GM04504 (cell line): ENCODE measurements at regions not wholly inside any gene's neighbourhood (a gene's known extent, or its start where the extent isn't known, plus 50 kb on each side); places are given as distances from the start of the nearest gene placed in this dataset.
"Not testable (repeated sequence)": the region's sequence is repeated elsewhere in the genome, so short reads cannot be mapped to it uniquely, and the experiment has no call there.

ENCODE experiments used
- DNase-seq: peaks from one replicate; pipeline ENCODE4 v3.0.0-alpha.2; 2012; ENCODE audit warnings: low read depth

DNA sequence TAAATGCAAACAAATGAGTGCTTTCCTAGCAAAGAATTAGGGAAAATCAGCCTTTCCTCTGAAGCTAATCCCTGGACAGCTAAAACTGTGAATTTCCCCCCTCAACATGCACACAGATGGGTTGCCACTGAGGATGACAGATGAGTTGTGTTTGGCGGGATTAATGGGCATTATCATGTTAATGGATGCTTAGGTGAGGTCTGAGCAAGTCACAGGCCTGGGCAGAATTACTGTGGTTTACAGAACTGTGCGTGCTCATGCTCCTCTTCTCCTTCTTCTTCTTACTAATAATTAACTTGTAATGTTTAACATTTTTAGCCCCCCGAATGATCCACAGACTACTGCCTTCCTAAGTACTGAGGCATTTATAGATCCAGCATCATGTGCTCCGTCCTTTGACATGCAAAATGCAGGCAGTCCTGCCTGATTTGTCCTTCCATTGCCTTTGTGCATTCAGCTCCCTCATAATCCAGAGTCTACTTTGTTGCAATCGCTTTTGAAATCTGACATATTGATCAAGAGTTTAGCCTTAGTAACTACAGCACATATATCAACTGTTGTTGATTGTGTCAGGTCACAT, 753.4 kb upstream of the MMS22L start:
- DNase-seq: no peak

DNA sequence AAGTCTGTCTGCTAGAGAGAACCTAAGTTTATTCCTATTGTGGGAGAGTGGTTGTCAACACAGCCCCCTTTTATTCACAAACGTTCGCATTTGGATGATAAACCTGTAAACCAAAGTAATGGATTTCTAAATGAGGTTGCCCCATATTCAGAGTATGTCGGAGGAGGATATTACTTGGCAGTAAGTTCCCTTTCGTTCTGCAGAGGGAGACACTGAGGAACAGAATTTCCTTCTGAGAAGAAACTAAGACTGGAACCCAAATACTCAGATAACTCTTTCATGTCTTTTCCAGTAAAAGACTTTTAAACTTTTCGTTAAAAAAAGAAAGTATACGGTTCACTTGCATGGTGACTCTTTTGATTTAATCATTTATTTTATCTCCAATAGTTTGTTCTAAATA, 754.6 kb upstream of the MMS22L start:
- DNase-seq: no peak

DNA sequence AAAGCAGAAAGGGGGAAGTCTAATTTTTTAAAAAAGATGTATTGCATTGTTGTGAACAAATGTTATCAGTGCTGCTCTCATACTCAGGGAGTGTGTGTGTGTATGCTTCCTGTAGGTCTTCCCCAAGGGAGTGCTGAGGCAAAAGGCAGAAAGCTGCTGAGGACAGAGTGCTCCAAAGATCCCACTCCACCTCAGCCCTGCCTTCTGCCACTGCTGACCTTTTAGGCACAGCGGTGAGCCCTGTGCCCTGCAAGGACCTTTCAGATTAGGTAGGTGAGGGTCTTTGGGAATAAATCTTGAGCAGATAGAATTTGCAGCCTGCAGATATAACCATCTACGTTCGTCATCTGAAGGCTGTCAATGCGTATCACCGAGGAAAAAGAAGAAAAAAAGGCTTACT, 756.4 kb upstream of the MMS22L start:
- no peak for DNase-seq

DNA sequence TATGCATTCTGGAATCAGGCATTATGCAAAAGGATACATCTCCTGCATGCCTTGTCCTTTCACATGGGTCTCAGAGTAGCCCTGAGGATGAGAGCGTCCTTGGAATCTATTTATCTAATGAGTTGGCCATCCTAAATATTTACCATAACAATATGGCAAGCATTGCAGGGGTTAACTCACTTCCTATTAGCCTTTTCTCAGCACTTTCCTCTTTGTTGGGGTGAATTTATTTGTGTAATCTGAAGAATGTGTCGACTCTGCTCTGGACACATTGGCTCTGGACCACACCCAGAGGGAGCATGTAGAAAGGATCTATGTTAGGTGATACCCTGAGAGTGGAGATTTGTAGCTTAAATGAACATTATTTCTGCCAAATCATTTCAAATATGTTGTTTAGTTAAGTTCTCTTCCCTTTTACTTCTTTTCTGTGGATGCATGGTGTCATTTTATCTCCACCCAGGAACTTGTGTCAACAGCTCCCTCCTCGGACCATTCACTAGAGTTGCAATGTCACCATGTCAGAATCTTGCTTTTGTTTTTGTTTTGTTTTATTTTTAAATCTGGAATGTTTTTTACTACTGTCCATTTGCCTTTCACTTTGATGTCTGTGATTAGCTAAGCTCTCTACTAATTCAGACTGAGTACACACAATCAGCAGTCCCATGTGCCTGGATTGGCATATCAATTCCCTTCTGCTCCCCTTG, 757.0 kb upstream of the MMS22L start:
- peak; percentile 5 for DNase-seq

DNA sequence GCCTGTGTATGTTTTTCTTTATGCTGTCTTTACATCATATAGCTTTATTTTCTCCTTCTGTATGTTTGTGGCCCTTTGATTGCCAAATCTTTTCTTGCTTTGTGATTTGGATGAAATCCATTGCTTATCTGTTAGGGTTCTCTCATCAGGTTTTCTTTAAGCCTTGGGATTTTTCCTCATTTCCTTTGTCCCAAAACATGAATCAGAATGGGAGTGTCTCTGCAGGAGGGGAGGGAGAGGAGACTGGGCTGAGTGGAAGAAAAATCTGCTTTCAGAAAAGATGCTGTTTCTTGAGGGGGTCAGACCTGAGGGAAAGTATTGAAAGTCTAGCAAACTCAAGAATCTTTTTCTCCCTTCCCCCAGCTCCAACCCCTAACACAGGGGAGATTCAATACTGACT, 758.0 kb upstream of the MMS22L start:
- no peak for DNase-seq

DNA sequence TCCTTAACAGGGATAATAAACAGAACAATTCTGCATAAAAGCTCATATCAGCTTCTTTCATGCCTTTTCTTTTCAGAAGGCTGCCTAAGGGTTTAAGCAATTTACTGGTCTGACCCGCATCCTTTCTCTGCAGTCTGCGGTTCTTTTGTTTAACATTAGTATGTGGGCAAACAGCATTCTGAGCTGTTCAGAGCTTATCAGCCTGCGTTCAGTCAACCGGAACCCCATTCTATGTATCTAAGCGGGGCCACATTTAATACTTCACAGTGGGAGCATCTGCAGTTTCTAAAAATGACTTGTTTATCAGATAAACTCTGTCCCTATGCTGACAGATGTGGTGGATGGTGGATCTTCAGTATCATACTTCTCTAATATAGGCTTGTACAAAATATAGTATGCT, 758.9 kb upstream of the MMS22L start:
- DNase-seq: no peak

DNA sequence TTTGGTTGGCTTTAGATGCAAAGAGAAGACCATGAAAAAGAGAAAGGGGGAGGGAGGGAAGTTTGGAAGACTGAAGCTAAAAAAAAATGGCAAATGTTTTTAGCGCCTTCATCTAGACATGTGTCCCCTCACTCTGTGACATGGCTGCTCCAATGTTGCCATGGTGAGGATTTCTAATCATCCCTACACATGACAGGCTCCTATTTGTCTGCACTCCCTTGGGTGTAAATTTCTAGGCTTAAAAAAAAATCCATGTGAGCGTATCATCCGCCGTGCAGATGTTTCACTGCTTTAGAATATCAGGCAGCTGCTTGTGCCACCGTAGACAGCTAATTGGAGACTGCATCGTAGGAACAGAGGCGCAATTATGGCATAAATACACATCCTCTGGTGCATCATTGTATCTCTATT, 761.1 kb upstream of the MMS22L start:
- no peak for DNase-seq

DNA sequence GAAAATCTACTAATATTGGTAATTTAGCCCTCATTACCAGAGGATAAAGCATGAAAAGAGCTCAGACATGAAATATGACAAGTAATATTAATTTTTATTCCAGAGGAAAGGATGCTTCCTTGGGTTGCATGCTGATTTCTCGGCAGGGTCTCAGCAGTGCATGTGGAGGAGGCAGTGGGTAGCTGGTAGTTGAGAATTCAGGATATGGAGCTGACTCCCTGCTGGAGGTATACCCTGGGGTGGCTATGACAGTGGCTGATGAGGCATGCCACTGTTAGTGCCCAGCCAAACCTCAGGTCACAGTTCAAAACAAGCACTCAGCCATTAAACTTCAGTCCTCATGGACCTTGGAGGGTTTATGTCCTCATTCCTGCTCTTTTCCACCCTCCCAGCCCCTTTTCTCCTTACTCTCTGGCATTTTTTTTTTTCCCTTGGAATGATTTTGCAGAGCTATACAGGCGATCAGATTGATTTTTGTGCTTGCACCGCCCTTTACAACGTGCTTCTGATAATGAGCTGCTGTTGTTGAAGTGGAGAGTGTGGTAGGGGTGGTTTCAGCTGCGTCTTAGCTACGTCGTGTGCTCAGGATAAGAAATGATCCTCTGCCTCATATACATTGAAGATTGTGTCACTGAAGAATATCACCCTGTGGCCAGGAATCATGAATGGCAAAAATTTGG, 761.9 kb upstream of the MMS22L start:
- no peak for DNase-seq

DNA sequence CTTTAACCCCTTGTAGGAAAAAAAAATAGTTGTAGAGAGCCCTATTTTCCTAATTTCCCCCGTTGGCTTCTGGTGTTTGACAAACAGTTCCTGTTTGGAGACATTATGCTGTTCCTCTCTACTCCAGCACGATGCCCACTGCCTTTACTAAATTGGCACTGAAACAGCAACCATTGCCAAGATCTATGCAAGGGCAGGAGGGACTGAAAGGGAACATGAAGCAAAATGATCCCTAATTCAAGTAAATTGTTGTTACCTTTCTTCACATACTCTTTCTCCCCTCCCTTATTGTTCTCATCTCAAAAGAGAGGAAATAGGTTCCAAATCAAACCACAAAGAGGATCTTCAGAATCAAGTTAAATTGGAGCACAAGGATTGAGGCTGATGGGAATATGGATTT, 764.1 kb upstream of the MMS22L start:
- DNase-seq: no peak

DNA sequence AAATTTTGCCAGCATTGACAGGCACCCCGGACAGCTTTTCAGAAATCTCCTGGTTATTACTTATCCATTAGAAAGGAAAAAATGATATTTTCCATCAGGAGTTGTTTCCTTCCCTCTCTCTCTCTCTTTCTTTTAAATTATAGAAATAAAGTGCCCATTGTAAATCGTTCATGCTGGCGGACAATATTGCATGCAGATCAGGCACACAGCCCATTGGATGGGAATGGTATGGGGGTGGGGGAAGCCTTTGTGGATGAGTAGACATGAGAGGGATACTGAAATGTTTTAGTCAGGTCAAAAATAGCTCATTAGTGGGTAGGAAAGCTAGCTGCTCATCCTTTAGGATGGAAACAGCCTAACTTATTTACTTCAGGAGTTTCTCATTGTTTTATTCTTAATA, 764.9 kb upstream of the MMS22L start:
- no peak for DNase-seq

DNA sequence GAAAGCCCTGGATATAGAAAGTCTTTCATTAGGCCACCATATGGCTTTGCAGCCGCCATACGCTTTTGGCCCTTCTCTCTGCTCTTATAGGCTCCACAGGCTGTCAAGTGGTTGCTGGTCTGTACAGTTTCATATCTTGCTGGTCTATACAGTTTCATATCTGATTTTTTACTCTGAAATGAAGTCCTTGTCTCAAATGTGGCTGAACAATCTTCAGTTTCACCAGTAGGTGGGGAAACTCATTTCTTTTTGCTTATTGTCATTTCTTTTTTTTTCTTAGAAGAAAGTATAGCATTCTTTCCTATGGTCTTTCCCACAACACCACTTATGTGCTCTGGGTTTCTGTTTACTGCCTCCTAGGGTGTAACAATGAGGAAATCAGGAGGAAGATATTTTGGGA, 771.4 kb upstream of the MMS22L start:
- DNase-seq: no peak

DNA sequence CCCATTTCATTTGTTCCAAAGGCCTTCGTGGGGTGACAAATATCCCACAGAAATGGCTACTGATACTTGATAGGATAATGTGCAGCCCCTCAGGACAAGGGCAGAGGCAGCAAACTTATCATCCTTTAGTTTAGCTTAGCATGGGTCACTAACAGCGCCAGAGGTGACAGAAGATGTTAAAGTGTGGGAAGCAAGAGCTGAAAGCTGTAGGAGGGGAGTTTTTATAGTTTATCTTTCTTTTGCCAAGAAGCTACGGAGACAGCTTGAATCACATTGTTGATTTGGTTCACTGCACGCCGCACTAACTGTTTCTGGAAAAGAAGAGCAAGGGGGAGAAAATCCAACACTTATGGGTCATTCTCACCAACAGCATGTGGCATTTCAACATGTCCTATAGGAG, 773.9 kb upstream of the MMS22L start:
- DNase-seq: no peak

DNA sequence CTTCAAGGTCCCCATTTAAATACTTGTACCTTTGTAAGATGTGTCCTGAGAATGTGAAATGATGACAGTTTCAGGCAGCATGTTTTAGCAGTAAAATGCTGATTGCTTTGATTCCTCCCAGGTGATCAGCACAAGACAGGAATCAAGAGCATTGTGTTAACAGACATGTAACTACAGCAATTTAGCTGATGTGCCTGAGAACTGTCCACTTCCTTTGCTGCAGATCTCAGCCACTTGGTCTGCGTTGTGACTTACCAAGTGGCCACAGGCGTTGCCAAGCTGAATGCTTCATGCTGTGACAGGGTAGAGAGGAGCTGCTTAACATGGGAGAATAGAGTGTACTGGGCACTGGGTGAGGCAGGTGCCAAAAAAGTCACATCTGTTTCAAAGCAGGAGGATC, 767.0 kb upstream of the POU3F2 start:
- DNase-seq: no peak

DNA sequence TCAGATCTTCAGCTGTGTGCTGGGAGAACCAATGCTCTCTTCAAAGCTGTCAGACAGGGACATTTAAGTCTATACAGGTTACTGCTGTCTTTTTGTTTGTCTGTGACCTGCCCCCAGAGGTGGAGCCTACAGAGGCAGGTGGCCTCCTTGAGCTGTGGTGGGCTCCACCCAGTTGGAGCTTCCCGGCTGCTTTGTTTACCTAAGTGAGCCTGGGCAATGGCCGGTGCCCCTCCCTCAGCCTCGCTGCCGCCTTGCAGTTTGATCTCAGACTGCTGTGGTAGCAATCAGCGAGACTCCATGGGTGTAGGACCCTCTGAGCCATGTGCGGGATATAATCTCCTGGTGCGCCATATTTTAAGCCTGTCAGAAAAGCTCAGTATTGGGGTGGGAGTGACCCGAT, 745.8 kb upstream of the POU3F2 start:
- not testable (repeated sequence) for DNase-seq

DNA sequence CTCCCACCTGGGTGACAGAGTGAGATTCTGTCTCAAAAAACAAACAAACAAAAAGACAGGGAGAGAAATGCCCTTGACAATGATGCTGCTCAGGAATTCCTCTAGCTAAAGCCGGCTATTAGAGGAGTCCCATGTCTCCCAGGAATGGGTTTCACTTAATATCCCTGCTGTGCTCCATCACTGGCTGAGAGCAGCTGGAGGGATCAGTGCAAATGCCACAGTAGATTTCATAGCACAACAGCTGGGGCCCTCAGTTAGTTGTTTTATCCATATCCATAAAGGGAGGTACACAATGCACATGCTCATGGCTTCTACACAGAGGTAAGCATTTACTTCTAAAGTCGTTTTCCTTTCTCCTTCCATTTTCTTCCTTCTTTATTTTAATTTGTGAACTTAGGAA, 742.0 kb upstream of the POU3F2 start:
- DNase-seq: no peak

DNA sequence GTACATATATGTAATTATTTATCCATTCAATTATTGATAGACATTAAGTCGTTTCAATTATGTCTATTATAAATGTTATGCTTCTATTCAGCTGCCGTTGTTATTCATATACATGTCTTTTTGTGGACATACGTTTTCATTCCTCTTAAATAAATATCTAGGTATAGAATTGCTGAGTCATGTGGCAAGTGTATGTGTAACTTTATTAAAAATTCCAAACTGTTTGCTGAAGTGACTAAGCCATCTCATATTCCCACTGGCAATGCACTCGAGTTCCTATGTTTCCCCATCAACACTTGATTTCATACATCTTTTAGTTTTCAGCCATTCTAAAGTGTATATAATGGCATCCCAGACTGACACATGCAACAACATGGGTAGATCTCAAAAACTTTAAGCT, 739.7 kb upstream of the POU3F2 start:
- no peak for DNase-seq

DNA sequence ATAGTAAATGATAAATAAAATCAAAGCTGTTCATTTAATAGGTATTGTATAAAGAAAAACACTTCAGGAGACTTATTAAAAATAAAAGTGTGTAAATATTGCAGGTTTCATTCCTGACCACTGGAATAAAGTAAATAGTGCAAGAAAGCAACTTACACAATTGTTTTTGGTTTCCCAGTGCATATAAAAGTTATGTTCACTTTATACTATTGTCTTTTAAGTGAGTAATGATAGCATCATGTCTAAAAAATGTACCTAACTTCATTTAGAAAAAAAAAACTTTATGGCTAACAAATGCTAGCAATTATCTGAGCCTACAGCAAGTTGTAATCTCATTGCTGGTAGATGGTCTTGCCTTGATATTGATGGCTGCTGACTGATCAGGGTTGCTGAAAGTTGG, 726.6 kb upstream of the POU3F2 start:
- DNase-seq: no peak

DNA sequence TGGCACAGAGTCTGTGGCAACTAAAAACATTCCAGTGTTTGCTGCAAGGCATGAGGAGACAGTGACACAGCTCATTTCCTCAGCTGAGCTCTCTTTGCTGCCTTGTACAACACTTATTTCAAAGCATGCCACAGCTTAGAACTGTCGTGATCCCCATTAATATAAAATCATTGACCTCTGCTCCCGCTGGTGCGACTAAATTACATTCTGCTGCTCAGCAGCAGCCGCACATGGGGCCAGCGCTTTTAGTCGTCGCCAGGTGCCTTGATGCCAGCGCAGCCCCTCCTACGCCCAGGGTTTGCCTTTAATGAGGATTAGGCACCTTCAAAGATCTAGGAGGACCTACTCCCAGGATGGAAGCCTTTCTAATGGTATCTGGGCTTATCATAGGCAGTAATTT, 717.9 kb upstream of the POU3F2 start:
- DNase-seq: no peak

DNA sequence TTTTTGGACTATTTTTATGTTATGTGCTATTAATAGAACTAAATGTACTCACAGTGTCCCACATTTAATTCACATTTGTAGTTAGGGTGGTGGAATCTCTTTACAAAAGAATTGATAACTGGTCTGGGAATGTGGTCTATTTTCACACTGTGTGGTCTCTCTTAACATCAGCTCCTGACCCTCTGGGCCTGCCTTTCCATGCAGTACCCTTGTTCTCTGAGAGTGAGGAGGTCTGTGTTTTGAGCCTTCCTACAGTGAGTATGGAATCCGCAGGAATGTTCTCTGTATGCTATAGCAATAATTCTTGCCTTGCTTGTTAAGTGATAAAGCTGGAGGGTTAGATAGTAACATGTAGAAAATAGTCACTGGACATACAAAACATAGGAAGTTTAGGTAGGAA, 717.3 kb upstream of the POU3F2 start:
- DNase-seq: no peak

DNA sequence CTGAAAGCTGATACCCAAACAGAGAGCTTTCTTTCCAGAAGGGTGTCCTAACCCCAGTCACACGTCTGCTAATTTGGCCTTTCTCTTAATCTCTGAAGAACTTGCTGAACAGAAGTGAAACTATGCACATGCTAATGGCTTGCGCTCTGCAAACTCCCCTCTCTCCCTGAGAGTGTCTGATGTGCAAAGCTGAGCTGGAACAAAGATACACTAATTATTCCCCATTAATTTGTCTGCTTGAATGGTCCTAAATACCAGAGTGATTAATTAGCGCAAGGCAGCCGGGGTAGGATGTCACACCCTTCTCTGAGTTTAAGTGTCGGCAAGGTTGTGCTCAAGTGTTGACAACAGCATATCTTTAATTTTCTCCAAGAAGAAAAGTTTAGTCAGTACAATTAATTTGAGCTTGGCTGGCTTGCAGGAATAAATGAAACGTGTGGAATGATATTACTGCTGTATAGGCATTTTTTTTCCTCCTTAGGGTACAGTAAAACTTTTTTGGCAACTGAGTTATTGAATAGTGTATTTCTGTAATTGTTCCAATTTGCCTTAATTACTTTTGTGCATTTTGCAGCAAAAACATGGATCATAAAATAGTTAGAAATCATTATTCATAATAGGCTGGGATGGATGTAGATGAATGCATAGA, 715.9 kb upstream of the POU3F2 start:
- no peak for DNase-seq

DNA sequence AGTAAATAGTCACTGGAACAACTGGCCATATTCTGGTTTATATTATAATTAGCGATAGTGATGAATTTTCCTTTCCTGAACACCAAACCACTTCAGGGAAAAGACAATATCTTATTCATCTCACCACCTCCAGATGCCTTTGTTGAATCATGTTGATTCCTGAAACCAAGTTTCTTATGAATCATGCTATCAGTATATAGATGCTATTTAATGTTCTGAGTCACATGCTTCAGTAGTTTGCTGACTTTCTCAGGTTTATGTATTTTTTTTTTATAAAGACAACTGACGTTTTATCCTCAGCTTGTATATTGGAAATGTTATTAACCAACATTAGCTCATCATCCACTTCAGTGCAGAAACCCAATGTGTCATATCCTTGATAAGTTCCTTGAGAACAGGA, 710.2 kb upstream of the POU3F2 start:
- no peak for DNase-seq

DNA sequence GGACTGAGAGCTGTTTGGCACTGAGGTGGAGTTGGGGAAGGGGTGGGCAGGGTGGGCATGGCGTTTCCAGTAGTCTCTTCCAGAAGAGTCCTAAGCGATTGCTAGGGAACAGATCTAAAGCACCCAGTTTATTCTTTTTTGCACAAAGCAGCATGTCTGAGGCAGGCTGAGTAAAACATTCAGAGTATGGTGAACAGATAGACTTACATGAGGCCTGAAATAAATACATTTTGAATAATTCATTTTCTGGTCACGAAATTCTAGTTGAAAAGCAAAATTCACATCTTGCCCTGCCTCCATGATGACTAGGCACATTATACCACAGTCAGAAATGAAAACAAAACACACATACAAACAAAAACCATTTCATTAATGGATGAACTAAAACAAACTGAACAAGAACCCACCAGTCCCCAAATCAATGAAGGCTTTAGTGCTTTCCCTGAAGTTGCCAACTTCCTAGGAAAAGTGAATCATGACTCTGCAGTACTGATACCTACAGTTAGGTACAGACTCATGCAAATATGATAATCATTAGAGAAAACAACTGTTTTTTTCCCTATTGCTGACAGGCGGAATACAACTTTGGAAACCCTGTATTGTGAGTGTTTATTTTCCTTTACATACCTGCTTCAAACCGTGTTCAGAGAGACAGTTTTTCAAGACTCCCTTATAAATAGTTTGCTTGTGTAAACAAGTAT, 702.9 kb upstream of the POU3F2 start:
- no peak for DNase-seq

DNA sequence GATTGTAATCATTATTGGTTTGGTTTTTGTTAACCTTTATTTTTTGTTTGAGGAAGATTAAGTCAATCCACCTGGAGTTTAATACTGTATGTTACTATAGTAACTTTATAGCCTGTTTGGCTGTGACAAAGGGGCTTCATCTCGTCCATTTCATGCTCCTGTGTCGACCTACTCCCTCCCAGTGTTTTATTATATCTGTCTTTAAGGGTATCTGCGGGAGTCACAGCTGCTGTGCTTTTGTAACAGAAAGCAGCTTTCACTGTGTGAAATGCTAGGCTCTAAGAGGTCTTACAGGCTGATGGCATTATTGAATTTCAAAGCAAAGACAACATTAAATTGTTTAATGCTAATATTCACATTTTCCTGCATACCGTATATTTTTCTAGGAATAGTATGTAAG, 698.0 kb upstream of the POU3F2 start:
- no peak for DNase-seq
